ENCODE measurements at regions not wholly inside any gene's neighbourhood (a gene's known extent, or its start where the extent isn't known, plus 50 kb on each side); places are given as distances from the start of the nearest gene placed in this dataset.
A peak's percentile ranks its signal among the peaks of the same experiment; 100 is the strongest.

DNA sequence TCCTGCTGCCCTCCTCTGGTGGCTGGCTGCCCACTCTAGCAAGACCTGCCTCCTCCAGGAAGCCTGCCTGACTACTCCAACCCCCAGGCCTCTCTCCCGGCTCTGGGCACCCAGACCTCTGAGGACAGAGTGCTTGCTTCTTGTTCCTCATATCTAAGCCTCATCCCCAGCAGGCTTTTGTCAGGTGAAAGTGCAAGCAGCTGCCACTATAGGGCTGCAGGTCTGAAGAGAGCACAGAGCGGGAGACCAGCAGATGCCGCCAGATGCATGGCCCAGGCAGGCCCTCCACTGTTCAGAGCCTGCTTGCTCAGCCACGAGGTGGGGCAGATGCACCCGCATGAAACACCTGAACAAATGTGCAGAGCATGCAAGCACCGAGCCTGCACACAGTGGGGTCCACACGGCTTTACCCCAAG lies 73.0 kb downstream of the SERPINA3 start:
- Mint-ChIP-seq H3K4me3 (no peak overlapping the region), H3K9me3 (no peaks in the 10 kb centered on the region), H3K27me3 (ENCODE audit: low read depth) (peaks cover 5% of the 10 kb centered on the region), H3K36me3 (no peaks in the 10 kb centered on the region), H3K4me1 (peaks cover 10% of the 10 kb centered on the region), H3K27ac (no peak overlapping the region)
- TF ChIP-seq, protein P1, sequence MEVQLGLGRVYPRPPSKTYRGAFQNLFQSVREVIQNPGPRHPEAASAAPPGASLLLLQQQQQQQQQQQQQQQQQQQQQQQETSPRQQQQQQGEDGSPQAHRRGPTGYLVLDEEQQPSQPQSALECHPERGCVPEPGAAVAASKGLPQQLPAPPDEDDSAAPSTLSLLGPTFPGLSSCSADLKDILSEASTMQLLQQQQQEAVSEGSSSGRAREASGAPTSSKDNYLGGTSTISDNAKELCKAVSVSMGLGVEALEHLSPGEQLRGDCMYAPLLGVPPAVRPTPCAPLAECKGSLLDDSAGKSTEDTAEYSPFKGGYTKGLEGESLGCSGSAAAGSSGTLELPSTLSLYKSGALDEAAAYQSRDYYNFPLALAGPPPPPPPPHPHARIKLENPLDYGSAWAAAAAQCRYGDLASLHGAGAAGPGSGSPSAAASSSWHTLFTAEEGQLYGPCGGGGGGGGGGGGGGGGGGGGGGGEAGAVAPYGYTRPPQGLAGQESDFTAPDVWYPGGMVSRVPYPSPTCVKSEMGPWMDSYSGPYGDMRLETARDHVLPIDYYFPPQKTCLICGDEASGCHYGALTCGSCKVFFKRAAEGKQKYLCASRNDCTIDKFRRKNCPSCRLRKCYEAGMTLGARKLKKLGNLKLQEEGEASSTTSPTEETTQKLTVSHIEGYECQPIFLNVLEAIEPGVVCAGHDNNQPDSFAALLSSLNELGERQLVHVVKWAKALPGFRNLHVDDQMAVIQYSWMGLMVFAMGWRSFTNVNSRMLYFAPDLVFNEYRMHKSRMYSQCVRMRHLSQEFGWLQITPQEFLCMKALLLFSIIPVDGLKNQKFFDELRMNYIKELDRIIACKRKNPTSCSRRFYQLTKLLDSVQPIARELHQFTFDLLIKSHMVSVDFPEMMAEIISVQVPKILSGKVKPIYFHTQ (CRISPR knock-in tag; IDR thresholded peaks at IDR 0.05) = no peak
- TF ChIP-seq, protein P2, sequence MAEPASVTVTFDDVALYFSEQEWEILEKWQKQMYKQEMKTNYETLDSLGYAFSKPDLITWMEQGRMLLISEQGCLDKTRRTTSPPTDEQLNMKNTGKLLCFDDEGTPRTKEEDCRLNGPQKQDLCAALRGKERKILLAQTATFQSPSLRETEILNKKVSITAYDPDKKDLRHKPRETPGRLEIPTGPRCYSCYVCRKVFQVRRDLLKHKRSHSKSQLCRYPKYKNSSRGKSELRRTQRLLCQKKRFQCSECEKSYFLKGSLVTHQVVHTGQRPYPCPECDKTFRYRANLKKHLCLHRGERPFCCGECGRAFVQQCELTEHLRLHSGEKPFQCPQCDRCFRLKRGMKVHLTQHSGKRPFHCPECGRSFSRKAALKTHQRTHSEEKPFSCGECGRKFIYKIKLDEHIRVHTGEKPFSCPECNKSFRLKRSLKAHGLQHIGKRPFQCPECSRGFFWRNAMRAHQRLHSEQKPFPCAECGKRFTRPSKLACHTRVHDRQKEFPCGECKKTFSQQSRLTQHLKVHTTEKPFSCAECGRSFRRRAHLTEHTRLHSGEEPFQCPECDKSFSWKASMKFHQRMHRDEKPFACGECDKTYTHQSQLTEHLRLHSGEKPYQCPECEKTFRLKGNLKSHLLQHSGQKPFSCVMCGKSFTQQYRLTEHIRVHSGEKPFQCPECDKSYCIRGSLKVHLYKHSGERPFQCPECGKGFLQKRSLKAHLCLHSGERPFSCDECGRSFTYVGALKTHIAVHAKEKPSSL (CRISPR knock-in tag; conservative IDR thresholded peaks at IDR 0.05) = no peak
- no peak for TF ChIP-seq SMAD3 (CRISPR knock-in tag; IDR thresholded peaks at IDR 0.05; ENCODE audit: borderline replicate concordance)
- TF ChIP-seq NR1H2 (CRISPR knock-in tag; IDR thresholded peaks at IDR 0.05) = no peak
- no peak for TF ChIP-seq ZNF317 (CRISPR knock-in tag; IDR thresholded peaks at IDR 0.05; ENCODE audit: borderline replicate concordance, low read depth)
- TF ChIP-seq, protein P3, sequence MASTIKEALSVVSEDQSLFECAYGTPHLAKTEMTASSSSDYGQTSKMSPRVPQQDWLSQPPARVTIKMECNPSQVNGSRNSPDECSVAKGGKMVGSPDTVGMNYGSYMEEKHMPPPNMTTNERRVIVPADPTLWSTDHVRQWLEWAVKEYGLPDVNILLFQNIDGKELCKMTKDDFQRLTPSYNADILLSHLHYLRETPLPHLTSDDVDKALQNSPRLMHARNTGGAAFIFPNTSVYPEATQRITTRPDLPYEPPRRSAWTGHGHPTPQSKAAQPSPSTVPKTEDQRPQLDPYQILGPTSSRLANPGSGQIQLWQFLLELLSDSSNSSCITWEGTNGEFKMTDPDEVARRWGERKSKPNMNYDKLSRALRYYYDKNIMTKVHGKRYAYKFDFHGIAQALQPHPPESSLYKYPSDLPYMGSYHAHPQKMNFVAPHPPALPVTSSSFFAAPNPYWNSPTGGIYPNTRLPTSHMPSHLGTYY (CRISPR knock-in tag; IDR thresholded peaks at IDR 0.05) = no peak
- TF ChIP-seq, protein P4, sequence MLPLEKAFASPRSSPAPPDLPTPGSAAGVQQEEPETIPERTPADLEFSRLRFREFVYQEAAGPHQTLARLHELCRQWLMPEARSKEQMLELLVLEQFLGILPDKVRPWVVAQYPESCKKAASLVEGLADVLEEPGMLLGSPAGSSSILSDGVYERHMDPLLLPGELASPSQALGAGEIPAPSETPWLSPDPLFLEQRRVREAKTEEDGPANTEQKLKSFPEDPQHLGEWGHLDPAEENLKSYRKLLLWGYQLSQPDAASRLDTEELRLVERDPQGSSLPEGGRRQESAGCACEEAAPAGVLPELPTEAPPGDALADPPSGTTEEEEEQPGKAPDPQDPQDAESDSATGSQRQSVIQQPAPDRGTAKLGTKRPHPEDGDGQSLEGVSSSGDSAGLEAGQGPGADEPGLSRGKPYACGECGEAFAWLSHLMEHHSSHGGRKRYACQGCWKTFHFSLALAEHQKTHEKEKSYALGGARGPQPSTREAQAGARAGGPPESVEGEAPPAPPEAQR (CRISPR knock-in tag; IDR thresholded peaks at IDR 0.05) = no peak
- POLR2A ChIA-PET = no interaction called here
- peak; percentile 28 for ATAC-seq
- CTCF ChIA-PET = interaction anchor here (1.2 to 1.6 kb wide), 2 partner anchors 63 to 747 kb away, joined by 4 to 5 read pairs; no protein-coding TSS in a partner anchor
- no peak for DNase-seq (ENCODE audit: low spot score)

DNA sequence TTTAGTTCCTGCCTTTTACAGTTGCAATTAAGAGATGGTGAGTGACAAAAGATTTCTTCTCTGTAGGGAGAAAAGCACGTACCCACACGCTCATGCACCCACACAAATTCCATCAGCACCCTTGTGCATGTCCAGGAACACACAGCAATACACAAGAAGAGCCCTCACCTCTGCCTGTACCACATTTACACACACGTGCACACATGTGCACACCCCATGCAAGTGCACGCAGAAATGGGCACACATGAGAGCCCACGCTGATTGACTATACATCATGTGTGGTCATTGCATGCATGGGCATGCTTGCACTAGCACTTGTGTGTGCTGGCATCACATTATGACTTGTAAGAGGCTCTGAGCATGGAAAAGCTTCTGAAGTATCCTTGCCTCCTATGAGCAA lies 70.5 kb downstream of the SERPINA3 start:
- H3K27ac Mint-ChIP-seq = no peak overlapping the region
- CTCF ChIA-PET = interaction anchor here (0.5 to 1.1 kb wide), 8 partner anchors 11 to 196 kb away, joined by 3 to 4 read pairs (median 3); no protein-coding TSS in a partner anchor
- no peak for ATAC-seq

DNA sequence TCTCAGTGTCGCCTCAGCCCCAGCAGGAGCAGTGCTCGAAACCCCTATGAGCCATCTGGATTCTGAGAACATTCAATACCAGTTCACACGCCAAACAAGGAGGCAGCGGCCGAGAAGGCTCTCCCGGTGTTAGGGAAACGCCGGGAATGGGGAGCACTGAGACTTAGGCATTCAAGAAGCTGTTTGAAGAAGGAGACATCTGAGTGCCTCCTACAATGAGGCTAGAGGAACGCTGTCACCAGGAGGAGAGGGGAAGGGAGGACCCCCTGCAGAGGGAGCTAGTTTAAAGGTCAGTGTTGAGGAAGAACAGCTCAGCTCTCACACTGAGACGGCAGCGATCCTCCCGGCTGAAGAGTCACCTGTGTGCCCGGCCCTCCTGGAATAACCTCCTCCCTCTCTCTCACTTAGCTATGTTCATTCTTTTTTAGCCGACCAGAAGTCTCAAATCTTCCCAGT lies 69.9 kb downstream of the SERPINA3 start:
- no peak overlapping the region for H3K4me3 Mint-ChIP-seq
- ChIA-PET POLR2A (no interaction called here), CTCF (interaction anchor here (0.5 to 1.1 kb wide), 8 partner anchors 10 to 196 kb away, joined by 3 to 4 read pairs (median 3); no protein-coding TSS in a partner anchor)
- H3K36me3 Mint-ChIP-seq = no peaks in the 10 kb centered on the region
- no peaks in the 10 kb centered on the region for H3K27me3 Mint-ChIP-seq (ENCODE audit: low read depth)
- ATAC-seq (no peak), DNase-seq (ENCODE audit: low spot score) (no peak)
- H3K27ac Mint-ChIP-seq = no peak overlapping the region
- no peaks in the 10 kb centered on the region for H3K9me3 Mint-ChIP-seq
- peaks cover 16% of the 10 kb centered on the region; the same call in 1 of the 2 replicates for H3K4me1 Mint-ChIP-seq
- no peak for TF ChIP-seq SP1 (CRISPR knock-in tag; conservative IDR thresholded peaks at IDR 0.05)
- no peak for TF ChIP-seq NR1H2 (CRISPR knock-in tag; IDR thresholded peaks at IDR 0.05)
- TF ChIP-seq HMGA2 (CRISPR knock-in tag; IDR thresholded peaks at IDR 0.05) = no peak
- no peak for TF ChIP-seq SOX15 (CRISPR knock-in tag; IDR thresholded peaks at IDR 0.05)
- TF ChIP-seq, protein P4 (CRISPR knock-in tag; IDR thresholded peaks at IDR 0.05) = no peak
- no peak for TF ChIP-seq ZNF317 (CRISPR knock-in tag; IDR thresholded peaks at IDR 0.05; ENCODE audit: borderline replicate concordance, low read depth)
- TF ChIP-seq, protein P5, sequence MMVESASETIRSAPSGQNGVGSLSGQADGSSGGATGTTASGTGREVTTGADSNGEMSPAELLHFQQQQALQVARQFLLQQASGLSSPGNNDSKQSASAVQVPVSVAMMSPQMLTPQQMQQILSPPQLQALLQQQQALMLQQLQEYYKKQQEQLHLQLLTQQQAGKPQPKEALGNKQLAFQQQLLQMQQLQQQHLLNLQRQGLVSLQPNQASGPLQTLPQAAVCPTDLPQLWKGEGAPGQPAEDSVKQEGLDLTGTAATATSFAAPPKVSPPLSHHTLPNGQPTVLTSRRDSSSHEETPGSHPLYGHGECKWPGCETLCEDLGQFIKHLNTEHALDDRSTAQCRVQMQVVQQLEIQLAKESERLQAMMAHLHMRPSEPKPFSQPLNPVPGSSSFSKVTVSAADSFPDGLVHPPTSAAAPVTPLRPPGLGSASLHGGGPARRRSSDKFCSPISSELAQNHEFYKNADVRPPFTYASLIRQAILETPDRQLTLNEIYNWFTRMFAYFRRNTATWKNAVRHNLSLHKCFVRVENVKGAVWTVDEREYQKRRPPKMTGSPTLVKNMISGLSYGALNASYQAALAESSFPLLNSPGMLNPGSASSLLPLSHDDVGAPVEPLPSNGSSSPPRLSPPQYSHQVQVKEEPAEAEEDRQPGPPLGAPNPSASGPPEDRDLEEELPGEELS (CRISPR knock-in tag; IDR thresholded peaks at IDR 0.05) = no peak
- TF ChIP-seq, protein P6, sequence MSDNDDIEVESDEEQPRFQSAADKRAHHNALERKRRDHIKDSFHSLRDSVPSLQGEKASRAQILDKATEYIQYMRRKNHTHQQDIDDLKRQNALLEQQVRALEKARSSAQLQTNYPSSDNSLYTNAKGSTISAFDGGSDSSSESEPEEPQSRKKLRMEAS (CRISPR knock-in tag; IDR thresholded peaks at IDR 0.05) = no peak
- TF ChIP-seq FOXK1 (CRISPR knock-in tag; IDR thresholded peaks at IDR 0.05) = no peak

More for the DNA sequence above, 70.5 kb downstream of the SERPINA3 start:
- TF ChIP-seq, protein P1 (CRISPR knock-in tag; IDR thresholded peaks at IDR 0.05) = no peak
- H3K9me3 Mint-ChIP-seq = no peaks in the 10 kb centered on the region
- H3K36me3 Mint-ChIP-seq = no peaks in the 10 kb centered on the region
- H3K4me1 Mint-ChIP-seq = peaks cover 12% of the 10 kb centered on the region; the same call in 1 of the 2 replicates
- no peaks in the 10 kb centered on the region for H3K27me3 Mint-ChIP-seq (ENCODE audit: low read depth)
- H3K4me3 Mint-ChIP-seq = no peak overlapping the region
- POLR2A ChIA-PET = no interaction called here
- DNase-seq (ENCODE audit: low spot score) = no peak

All from WTC11 (cell line).